H9 (cell line): ENCODE measurements at regions not wholly inside any gene's neighbourhood (a gene's known extent, or its start where the extent isn't known, plus 50 kb on each side); places are given as distances from the start of the nearest gene placed in this dataset.

Source experiments
- DNase-seq: peaks from one replicate; pipeline ENCODE4 v3.0.0-alpha.2; 2017
- H2AFZ ChIP-seq: one replicate; pipeline ENCODE4 v1.6.1; 2013; ENCODE audit warnings: mild to moderate bottlenecking, low read length, control low read depth, moderate library complexity
- H2AK5ac ChIP-seq: 2 replicates; pipeline ENCODE4 v1.6.1; 2013; ENCODE audit warnings: low read length, control low read depth, mixed read lengths; ENCODE audit not compliant: insufficient read length
- H2BK120ac ChIP-seq: one replicate; pipeline ENCODE4 v1.6.1; 2013; ENCODE audit warnings: low read depth, mild to moderate bottlenecking, low read length, control low read depth, inconsistent platforms; ENCODE audit not compliant: poor library complexity, severe bottlenecking
- H2BK12ac ChIP-seq: 2 replicates; pipeline ENCODE4 v1.6.1; 2013; ENCODE audit warnings: low read length, control low read depth, mixed read lengths, low read depth; ENCODE audit not compliant: insufficient read length
- H2BK15ac ChIP-seq: 2 replicates; pipeline ENCODE4 v1.6.1; 2013; ENCODE audit warnings: low read depth, low read length, control low read depth
- H2BK20ac ChIP-seq: one replicate; pipeline ENCODE4 v1.6.1; 2013; ENCODE audit warnings: low read depth, mild to moderate bottlenecking, low read length, control low read depth, inconsistent platforms; ENCODE audit not compliant: poor library complexity, severe bottlenecking
- H2BK5ac ChIP-seq: 2 replicates; pipeline ENCODE4 v1.6.1; 2013; ENCODE audit warnings: low read length, control low read depth, mixed read lengths; ENCODE audit not compliant: insufficient read length
- H3K14ac ChIP-seq: 2 replicates; pipeline ENCODE4 v1.6.1; 2013; ENCODE audit warnings: low read length, control low read depth; ENCODE audit not compliant: insufficient read depth
- H3K18ac ChIP-seq: 2 replicates; pipeline ENCODE4 v1.6.1; 2013; ENCODE audit warnings: low read depth, mild to moderate bottlenecking, mixed read lengths, low read length, control low read depth; ENCODE audit not compliant: insufficient read length
- H3K23ac ChIP-seq: 2 replicates; pipeline ENCODE4 v1.6.1; 2013; ENCODE audit warnings: low read length, control low read depth, mixed read lengths, low read depth; ENCODE audit not compliant: insufficient read length
- H3K23me2 ChIP-seq: 2 replicates; pipeline ENCODE4 v1.6.1; 2013; ENCODE audit warnings: low read depth, mild to moderate bottlenecking, mixed read lengths, low read length, control low read depth; ENCODE audit not compliant: insufficient read length, poor library complexity, severe bottlenecking
- H3K27ac ChIP-seq: 2 replicates; pipeline ENCODE4 v1.5.1; 2013; ENCODE audit warnings: low read length, control low read depth, mixed read lengths, low read depth; ENCODE audit not compliant: insufficient read length
- H3K27me3 ChIP-seq: 2 replicates; pipeline ENCODE4 v1.6.1; 2013; ENCODE audit warnings: low read length, control low read depth, inconsistent platforms; ENCODE audit not compliant: insufficient read depth
- H3K4ac ChIP-seq: 2 replicates; pipeline ENCODE4 v1.6.1; 2013; ENCODE audit warnings: low read depth, mild to moderate bottlenecking, control low read depth, inconsistent platforms, low read length, moderate library complexity
- H3K4me1 ChIP-seq: 2 replicates; pipeline ENCODE4 v1.6.1; 2013; ENCODE audit warnings: low read length, control low read depth, inconsistent platforms; ENCODE audit not compliant: insufficient read depth
- H3K4me2 ChIP-seq: 2 replicates; pipeline ENCODE4 v1.6.1; 2013; ENCODE audit warnings: low read length, control low read depth, mixed read lengths; ENCODE audit not compliant: insufficient read length, insufficient read depth
- H3K56ac ChIP-seq: 2 replicates; pipeline ENCODE4 v1.6.1; 2013; ENCODE audit warnings: low read depth, mild to moderate bottlenecking, mixed read lengths, low read length, control low read depth; ENCODE audit not compliant: insufficient read length
- H3K79me1 ChIP-seq: 2 replicates; pipeline ENCODE4 v1.6.1; 2013; ENCODE audit warnings: low read depth, mild to moderate bottlenecking, moderate library complexity, low read length, control low read depth, inconsistent platforms; ENCODE audit not compliant: insufficient read depth, poor library complexity, severe bottlenecking
- H3K79me2 ChIP-seq: 2 replicates; pipeline ENCODE4 v1.6.1; 2013; ENCODE audit warnings: low read length, control low read depth, inconsistent platforms; ENCODE audit not compliant: insufficient read depth
- H3K9ac ChIP-seq: 2 replicates; pipeline ENCODE4 v1.6.1; 2013; ENCODE audit warnings: low read length, control low read depth, mixed read lengths; ENCODE audit not compliant: insufficient read length; ENCODE audit errors: extremely low read depth
- H3K9me3 ChIP-seq: one replicate; pipeline ENCODE4 v1.6.1; 2013; ENCODE audit warnings: low read depth, low read length, inconsistent platforms; ENCODE audit not compliant: control insufficient read depth
- H3T11ph ChIP-seq: one replicate; pipeline ENCODE4 v1.6.1; 2013; ENCODE audit warnings: mild to moderate bottlenecking, low read length, control low read depth, inconsistent platforms
- H4K20me1 ChIP-seq: one replicate; pipeline ENCODE4 v1.6.1; 2013; ENCODE audit not compliant: control insufficient read depth, insufficient read length, insufficient read depth
- H4K5ac ChIP-seq: 2 replicates; pipeline ENCODE4 v1.6.1; 2013; ENCODE audit warnings: low read depth, mild to moderate bottlenecking, mixed read lengths, low read length, control low read depth; ENCODE audit not compliant: insufficient read length
- H4K8ac ChIP-seq: replicated peaks from 2 replicates; pipeline ENCODE4 v1.6.1; 2013; ENCODE audit warnings: low read length, control low read depth, mixed read lengths, low read depth; ENCODE audit not compliant: insufficient read length
- H4K91ac ChIP-seq: 2 replicates; pipeline ENCODE4 v1.6.1; 2013; ENCODE audit warnings: low read depth, mild to moderate bottlenecking, moderate library complexity, mixed read lengths, low read length, control low read depth; ENCODE audit not compliant: insufficient read length
- H3K27ac Mint-ChIP-seq, 3 experiments: 2 replicates in 2 of 3; 3 replicates in 1 of 3; pipeline ENCODE4 v1.8.0; 2020 to 2021; ENCODE audit warnings: mixed read lengths in 3 of 3, mild to moderate bottlenecking in 1 of 3, moderate library complexity in 1 of 3
- H3K27me3 Mint-ChIP-seq: 2 replicates; pipeline ENCODE4 v1.8.0; 2021; ENCODE audit warnings: low read depth, mild to moderate bottlenecking, moderate library complexity, mixed read lengths
- H3K36me3 Mint-ChIP-seq, 3 experiments: 2 replicates in 2 of 3; 3 replicates in 1 of 3; pipeline ENCODE4 v1.8.0; 2020 to 2021; ENCODE audit warnings: low read depth in 3 of 3, mixed read lengths in 3 of 3; ENCODE audit not compliant: insufficient read depth in 1 of 3
- H3K4me1 Mint-ChIP-seq, 2 experiments: 2 replicates each; pipeline ENCODE4 v1.8.0; 2020; ENCODE audit warnings: mixed read lengths in 2 of 2
- H3K4me3 Mint-ChIP-seq, 2 experiments: 2 replicates in 1 of 2; 3 replicates in 1 of 2; pipeline ENCODE4 v1.8.0; 2020 to 2021; ENCODE audit warnings: mild to moderate bottlenecking in 2 of 2, mixed read lengths in 2 of 2, moderate library complexity in 1 of 2
- H3K9me3 Mint-ChIP-seq, 2 experiments: 2 replicates in 1 of 2; 3 replicates in 1 of 2; pipeline ENCODE4 v1.8.0; 2020; ENCODE audit warnings: mild to moderate bottlenecking in 2 of 2, mixed read lengths in 2 of 2, moderate library complexity in 1 of 2
- CTCF ChIP-seq: fragments of 200-600 bp; sonication (generic); conservative IDR thresholded peaks from 3 replicates; pipeline ENCODE4 v1.8.0; 2021; ENCODE audit warnings: antibody characterized with exemption, mild to moderate bottlenecking
- WGBS: extraction: QIAGEN DNeasy Blood & Tissue Kit; methylation state at CpG from one replicate; pipeline ENCODE4 v1.1.7; 2013; ENCODE audit warnings: missing lambda C conversion rate, low lambda C conversion rate, mixed read lengths; ENCODE audit not compliant: insufficient read length; ENCODE audit errors: extremely low coverage; 5-methylcytosine and 5-hydroxymethylcytosine counted together

- Histone ChIP-seq H2AFZ (no peak overlapping the region), H3K4me2 (no peak overlapping the region), H3K4me1 (no peaks in the 10 kb centered on the region), H3K27me3 (no peaks in the 10 kb centered on the region), H3K18ac (no peak overlapping the region), H3K79me2 (no peaks in the 10 kb centered on the region), H3K56ac (no peak overlapping the region), H2BK120ac (no peak overlapping the region), H3K9ac (no peak overlapping the region), H2BK20ac (no peak overlapping the region), H2BK12ac (no peak overlapping the region), H4K20me1 (no peaks in the 10 kb centered on the region), H4K5ac (no peak overlapping the region), H3K79me1 (no peaks in the 10 kb centered on the region), H3K23me2 (no peaks in the 10 kb centered on the region), H3K27ac (no peak overlapping the region), H3T11ph (no peak overlapping the region), H3K4ac (no peak overlapping the region), H3K23ac (no peak overlapping the region), H2BK5ac (no peak overlapping the region), H3K14ac (no peak overlapping the region), H2AK5ac (no peak overlapping the region), H2BK15ac (no peak overlapping the region), H3K9me3 (no peaks in the 10 kb centered on the region), H4K8ac (no peak overlapping the region), H4K91ac (no peak overlapping the region)
- H3K27ac Mint-ChIP-seq: no peak overlapping the region
- H3K4me3 Mint-ChIP-seq: no peak overlapping the region
- no CpG with 5 or more reads among the region's 1 CpG for WGBS
- TF ChIP-seq CTCF: no peak
- no peak for DNase-seq
- H3K9me3 Mint-ChIP-seq: no peaks in the 10 kb centered on the region; a peak in 1 of 5 replicates
- no peaks in the 10 kb centered on the region for H3K27me3 Mint-ChIP-seq
- H3K36me3 Mint-ChIP-seq: peaks cover 0 to 6% (median 3%) of the 10 kb centered on the region in 3 experiments; a peak in 4 of 7 replicates
- no peaks in the 10 kb centered on the region for H3K4me1 Mint-ChIP-seq
Measured at GRCh38 chr3:30538791-30539190, 67.6 kb upstream of the TGFBR2 start.
